ENCODE measurements at regions not wholly inside any gene's neighbourhood (a gene's known extent, or its start where the extent isn't known, plus 50 kb on each side); places are given as distances from the start of the nearest gene placed in this dataset.
A peak's percentile ranks its signal among the peaks of the same experiment; 100 is the strongest.

- Histone ChIP-seq H2AFZ (replicated peaks) (peak overlapping the region; percentile 71), H3K9ac (no peak overlapping the region), H3K4me2 (no peak overlapping the region), H3K9me3 (ENCODE audit: low read depth) (no peaks in the 10 kb centered on the region), H3K4me1 (peaks cover 6% of the 10 kb centered on the region), H3K27me3 (no peaks in the 10 kb centered on the region), H3K36me3 (no peaks in the 10 kb centered on the region), H3K4me3 (no peak overlapping the region), H3F3A (ENCODE audit: low read depth) (peaks cover 8% of the 10 kb centered on the region), H3K27ac (no peak overlapping the region), H3K79me2 (ENCODE audit: low read depth) (no peaks in the 10 kb centered on the region), H4K20me1 (ENCODE audit: low read depth) (no peaks in the 10 kb centered on the region)
- Mint-ChIP-seq H3K9me3 (peaks cover 2% of the 10 kb centered on the region), H3K27ac (no peak overlapping the region), H3K36me3 (no peaks in the 10 kb centered on the region), H3K27me3 (ENCODE audit: insufficient read depth, low read depth) (peaks cover 4% of the 10 kb centered on the region), H3K4me1 (no peaks in the 10 kb centered on the region), H3K4me3 (no peak overlapping the region)
- TF ChIP-seq EZH2phosphoT487 (IDR thresholded peaks at IDR 0.05) (no peak), CTCF (IDR thresholded peaks at IDR 0.05) (no peak), EZH2 (IDR thresholded peaks at IDR 0.05) (no peak)
- DNase-seq (ENCODE audit: low spot score), result no peak
Measured at GRCh38 chr4:187777954-187778353, 217.6 kb upstream of the ZFP42 start.

- Histone ChIP-seq H3K4me2 (no peak overlapping the region), H3K27ac (no peak overlapping the region), H2AFZ (replicated peaks) (no peak overlapping the region), H3K9me3 (ENCODE audit: low read depth) (no peaks in the 10 kb centered on the region), H3K4me1 (peaks cover 6% of the 10 kb centered on the region), H3K79me2 (ENCODE audit: low read depth) (no peaks in the 10 kb centered on the region), H3K27me3 (no peaks in the 10 kb centered on the region), H3K36me3 (no peaks in the 10 kb centered on the region), H4K20me1 (ENCODE audit: low read depth) (no peaks in the 10 kb centered on the region), H3F3A (ENCODE audit: low read depth) (peaks cover 8% of the 10 kb centered on the region), H3K4me3 (no peak overlapping the region), H3K9ac (no peak overlapping the region)
- no peak for TF ChIP-seq EZH2phosphoT487 (IDR thresholded peaks at IDR 0.05)
- TF ChIP-seq CTCF (IDR thresholded peaks at IDR 0.05), result no peak
- TF ChIP-seq EZH2 (IDR thresholded peaks at IDR 0.05), result no peak
- no peaks in the 10 kb centered on the region for H3K36me3 Mint-ChIP-seq
- H3K9me3 Mint-ChIP-seq, result peaks cover 4% of the 10 kb centered on the region
- H3K4me1 Mint-ChIP-seq, result no peaks in the 10 kb centered on the region
- no peak overlapping the region for H3K4me3 Mint-ChIP-seq
- H3K27me3 Mint-ChIP-seq (ENCODE audit: insufficient read depth, low read depth), result peaks cover 7% of the 10 kb centered on the region
- H3K27ac Mint-ChIP-seq, result no peak overlapping the region
- DNase-seq (ENCODE audit: low spot score), result peak; percentile 49
Measured at GRCh38 chr4:187780070-187780469, 215.5 kb upstream of the ZFP42 start.

GRCh38 chr4:187782286-187782824 is 213.2 kb upstream of the ZFP42 start:
- H3K4me3 ChIP-seq, result no peak overlapping the region
- H3K36me3 ChIP-seq, result no peaks in the 10 kb centered on the region
- Mint-ChIP-seq H3K9me3 (peaks cover 4% of the 10 kb centered on the region), H3K27me3 (ENCODE audit: insufficient read depth, low read depth) (peaks cover 7% of the 10 kb centered on the region), H3K4me3 (no peak overlapping the region), H3K4me1 (no peaks in the 10 kb centered on the region), H3K36me3 (no peaks in the 10 kb centered on the region), H3K27ac (no peak overlapping the region)
- no peak overlapping the region for H2AFZ ChIP-seq (replicated peaks)
- no peak for DNase-seq (ENCODE audit: low spot score)
- no peak overlapping the region for H3K27ac ChIP-seq
- H3K27me3 ChIP-seq, result no peaks in the 10 kb centered on the region
- no peak overlapping the region for H3K4me2 ChIP-seq
- H4K20me1 ChIP-seq (ENCODE audit: low read depth), result no peaks in the 10 kb centered on the region
- no peaks in the 10 kb centered on the region for H3K9me3 ChIP-seq (ENCODE audit: low read depth)
- no peaks in the 10 kb centered on the region for H3K79me2 ChIP-seq (ENCODE audit: low read depth)
- no peak for TF ChIP-seq EZH2phosphoT487 (IDR thresholded peaks at IDR 0.05)
- H3K4me1 ChIP-seq, result peaks cover 6% of the 10 kb centered on the region
- peaks cover 8% of the 10 kb centered on the region for H3F3A ChIP-seq (ENCODE audit: low read depth)
- no peak overlapping the region for H3K9ac ChIP-seq

GRCh38 chr4:187786190-187786589 is 209.4 kb upstream of the ZFP42 start:
- H3K9ac ChIP-seq, result no peak overlapping the region
- no peak overlapping the region for H3K4me3 ChIP-seq
- peaks cover 3% of the 10 kb centered on the region for H3K27me3 Mint-ChIP-seq (ENCODE audit: insufficient read depth, low read depth)
- TF ChIP-seq CTCF (IDR thresholded peaks at IDR 0.05), result no peak
- TF ChIP-seq EZH2 (IDR thresholded peaks at IDR 0.05), result no peak
- no peak for TF ChIP-seq EZH2phosphoT487 (IDR thresholded peaks at IDR 0.05)
- H3K36me3 ChIP-seq, result no peaks in the 10 kb centered on the region
- H2AFZ ChIP-seq (replicated peaks), result no peak overlapping the region
- no peaks in the 10 kb centered on the region for H3K9me3 ChIP-seq (ENCODE audit: low read depth)
- H3K27ac ChIP-seq, result no peak overlapping the region
- no peaks in the 10 kb centered on the region for H3K27me3 ChIP-seq
- H3K27ac Mint-ChIP-seq, result no peak overlapping the region
- H3K9me3 Mint-ChIP-seq, result peaks cover 2% of the 10 kb centered on the region
- H3K79me2 ChIP-seq (ENCODE audit: low read depth), result no peaks in the 10 kb centered on the region
- no peaks in the 10 kb centered on the region for H3K4me1 Mint-ChIP-seq
- no peaks in the 10 kb centered on the region for H3K36me3 Mint-ChIP-seq
- H3F3A ChIP-seq (ENCODE audit: low read depth), result no peaks in the 10 kb centered on the region
- H3K4me2 ChIP-seq, result no peak overlapping the region
- no peaks in the 10 kb centered on the region for H3K4me1 ChIP-seq
- no peak overlapping the region for H3K4me3 Mint-ChIP-seq
- DNase-seq (ENCODE audit: low spot score), result no peak
- no peaks in the 10 kb centered on the region for H4K20me1 ChIP-seq (ENCODE audit: low read depth)

Measured in neural progenitor cell (in vitro differentiated cells).